Activated naive CD4-positive, alpha-beta T cell treated with anti-CD3 and anti-CD28 coated beads for 36 hours (primary cell): ENCODE measurements at regions not wholly inside any gene's neighbourhood (a gene's known extent, or its start where the extent isn't known, plus 50 kb on each side); places are given as distances from the start of the nearest gene placed in this dataset.

Experiments used
- CTCF ChIA-PET: fragments of 350-600 bp; sonication (Branson Sonifier 250); formaldehyde crosslinking; loops from one replicate; lab custom pipeline; 2021; ENCODE audit warnings: antibody characterized with exemption; lab: Charles Lee
- DNase-seq: peaks from one replicate; pipeline ENCODE4 v3.0.0-alpha.2; 2020
- H3K27ac Mint-ChIP-seq: one replicate; pipeline ENCODE4 v1.8.0; 2021; ENCODE audit warnings: mild to moderate bottlenecking, mixed read lengths
- H3K27me3 Mint-ChIP-seq: one replicate; pipeline ENCODE4 v1.8.0; 2021; ENCODE audit warnings: low read depth, mixed read lengths
- H3K36me3 Mint-ChIP-seq: one replicate; pipeline ENCODE4 v1.8.0; 2021; ENCODE audit warnings: low read depth, mixed read lengths
- H3K4me1 Mint-ChIP-seq: one replicate; pipeline ENCODE4 v1.8.0; 2021; ENCODE audit warnings: low read depth, mixed read lengths
- H3K4me3 Mint-ChIP-seq: one replicate; pipeline ENCODE4 v1.8.0; 2021; ENCODE audit warnings: mild to moderate bottlenecking, moderate library complexity, mixed read lengths
- H3K9me3 Mint-ChIP-seq: one replicate; pipeline ENCODE4 v1.8.0; 2021; ENCODE audit warnings: mixed read lengths
- intact Hi-C: fragments of 100-400 bp; cut with micrococcal nuclease; formaldehyde crosslinking; loops from one replicate; pipeline ENCODE4 v1.15.1; 2023

DNA sequence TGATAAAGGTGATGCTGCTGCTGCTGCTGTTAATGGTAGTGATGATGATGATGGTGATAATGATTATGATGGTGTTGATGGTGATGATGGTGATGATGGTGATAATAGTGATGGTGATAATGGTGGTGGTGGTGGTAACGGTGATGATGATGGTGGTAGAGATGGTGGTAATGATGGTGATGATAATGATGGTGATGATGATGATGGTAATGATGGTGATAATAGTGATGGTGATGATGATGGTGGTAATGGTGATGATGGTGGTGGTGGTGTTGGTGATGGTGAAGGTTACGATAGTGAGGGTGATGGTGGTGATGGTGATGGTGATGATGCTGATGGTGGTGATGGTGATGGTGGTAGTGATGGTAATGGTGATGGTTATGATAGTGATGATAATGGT is 132.3 kb downstream of the TFAP2C start:
- no peaks in the 10 kb centered on the region for H3K4me1 Mint-ChIP-seq
- H3K27ac Mint-ChIP-seq: no peak overlapping the region
- CTCF ChIA-PET: no interaction called here
- H3K4me3 Mint-ChIP-seq: no peak overlapping the region
- H3K9me3 Mint-ChIP-seq: no peaks in the 10 kb centered on the region
- DNase-seq: no peak
- H3K27me3 Mint-ChIP-seq: peaks cover 6% of the 10 kb centered on the region
- no peaks in the 10 kb centered on the region for H3K36me3 Mint-ChIP-seq
- intact Hi-C loops: no loop called here

DNA sequence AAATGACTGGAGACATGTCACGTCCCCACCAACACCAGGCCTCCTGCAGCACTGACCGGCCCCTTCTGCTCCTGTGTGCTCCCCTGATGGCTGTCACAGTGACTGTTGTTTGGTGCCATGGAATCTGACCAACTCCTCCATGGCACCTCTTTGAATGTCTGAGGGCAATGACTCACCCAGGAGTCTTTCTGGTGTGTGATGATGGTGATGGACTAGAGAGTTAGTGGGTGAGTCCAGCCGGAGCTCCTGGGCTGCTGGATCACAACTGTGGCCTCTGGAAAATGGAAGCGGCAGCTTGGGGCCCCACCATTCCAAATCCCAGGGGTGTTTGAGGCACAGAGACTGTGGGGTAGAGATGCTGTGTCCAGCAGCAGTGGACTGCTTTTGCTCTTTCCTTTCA is 133.3 kb downstream of the TFAP2C start:
- Mint-ChIP-seq H3K36me3 (no peaks in the 10 kb centered on the region), H3K4me1 (no peaks in the 10 kb centered on the region), H3K4me3 (no peak overlapping the region), H3K27me3 (peaks cover 7% of the 10 kb centered on the region), H3K27ac (no peak overlapping the region), H3K9me3 (no peaks in the 10 kb centered on the region)
- DNase-seq: no peak
- intact Hi-C loops: no loop called here
- CTCF ChIA-PET: no interaction called here

DNA sequence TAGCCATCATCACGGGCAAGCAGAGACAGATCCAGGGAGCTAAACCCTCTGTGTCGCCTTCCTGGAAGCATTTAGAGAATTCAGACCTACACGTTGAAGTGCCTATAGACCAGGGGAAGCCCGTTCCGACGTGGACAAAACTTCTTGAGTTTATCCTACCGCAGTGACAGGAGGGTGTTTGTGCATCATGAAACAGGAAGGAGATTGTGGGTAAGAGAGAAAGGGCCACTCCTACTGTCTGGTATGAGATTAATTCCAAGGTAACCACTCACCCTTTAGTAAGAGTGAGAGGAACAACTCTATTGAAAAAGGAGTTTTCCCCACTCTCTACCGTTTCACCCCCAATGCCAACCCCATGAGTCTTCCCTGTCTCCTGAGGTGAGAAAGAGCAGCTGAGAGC is 133.7 kb downstream of the TFAP2C start:
- no peaks in the 10 kb centered on the region for H3K4me1 Mint-ChIP-seq
- H3K4me3 Mint-ChIP-seq: no peak overlapping the region
- H3K9me3 Mint-ChIP-seq: no peaks in the 10 kb centered on the region
- no peak overlapping the region for H3K27ac Mint-ChIP-seq
- no peak for DNase-seq
- intact Hi-C loops: no loop called here
- no peaks in the 10 kb centered on the region for H3K36me3 Mint-ChIP-seq
- CTCF ChIA-PET: no interaction called here
- peaks cover 5% of the 10 kb centered on the region for H3K27me3 Mint-ChIP-seq

- intact Hi-C loops: no loop called here
- no peaks in the 10 kb centered on the region for H3K36me3 Mint-ChIP-seq
- no peak overlapping the region for H3K4me3 Mint-ChIP-seq
- no peak overlapping the region for H3K27ac Mint-ChIP-seq
- H3K27me3 Mint-ChIP-seq: peaks cover 5% of the 10 kb centered on the region
- H3K4me1 Mint-ChIP-seq: no peaks in the 10 kb centered on the region
- no peaks in the 10 kb centered on the region for H3K9me3 Mint-ChIP-seq
- CTCF ChIA-PET: interaction anchor here (0.7 kb wide), 1 partner anchor 568 kb away, joined by 4 read pairs; no protein-coding TSS in a partner anchor
- DNase-seq: no peak
Measured at GRCh38 chr20:56764671-56765070, 135.6 kb downstream of the TFAP2C start.

- DNase-seq: no peak
- CTCF ChIA-PET: interaction anchor here (0.7 kb wide), 1 partner anchor 568 kb away, joined by 4 read pairs; no protein-coding TSS in a partner anchor
- Mint-ChIP-seq H3K4me3 (no peak overlapping the region), H3K27ac (no peak overlapping the region), H3K36me3 (no peaks in the 10 kb centered on the region), H3K4me1 (no peaks in the 10 kb centered on the region), H3K9me3 (no peaks in the 10 kb centered on the region), H3K27me3 (peaks cover 5% of the 10 kb centered on the region)
- intact Hi-C loops: no loop called here
Measured at GRCh38 chr20:56765172-56766073, 136.3 kb downstream of the TFAP2C start.

- CTCF ChIA-PET: interaction anchor here (0.6 kb wide), 1 partner anchor 54 kb away, joined by 3 read pairs; no protein-coding TSS in a partner anchor
- intact Hi-C loops: no loop called here
- Mint-ChIP-seq H3K36me3 (no peaks in the 10 kb centered on the region), H3K9me3 (no peaks in the 10 kb centered on the region), H3K27ac (no peak overlapping the region), H3K4me3 (no peak overlapping the region), H3K4me1 (no peaks in the 10 kb centered on the region), H3K27me3 (peaks cover 5% of the 10 kb centered on the region)
- DNase-seq: no peak
Measured at GRCh38 chr20:56766528-56766927, 137.4 kb downstream of the TFAP2C start.

DNA sequence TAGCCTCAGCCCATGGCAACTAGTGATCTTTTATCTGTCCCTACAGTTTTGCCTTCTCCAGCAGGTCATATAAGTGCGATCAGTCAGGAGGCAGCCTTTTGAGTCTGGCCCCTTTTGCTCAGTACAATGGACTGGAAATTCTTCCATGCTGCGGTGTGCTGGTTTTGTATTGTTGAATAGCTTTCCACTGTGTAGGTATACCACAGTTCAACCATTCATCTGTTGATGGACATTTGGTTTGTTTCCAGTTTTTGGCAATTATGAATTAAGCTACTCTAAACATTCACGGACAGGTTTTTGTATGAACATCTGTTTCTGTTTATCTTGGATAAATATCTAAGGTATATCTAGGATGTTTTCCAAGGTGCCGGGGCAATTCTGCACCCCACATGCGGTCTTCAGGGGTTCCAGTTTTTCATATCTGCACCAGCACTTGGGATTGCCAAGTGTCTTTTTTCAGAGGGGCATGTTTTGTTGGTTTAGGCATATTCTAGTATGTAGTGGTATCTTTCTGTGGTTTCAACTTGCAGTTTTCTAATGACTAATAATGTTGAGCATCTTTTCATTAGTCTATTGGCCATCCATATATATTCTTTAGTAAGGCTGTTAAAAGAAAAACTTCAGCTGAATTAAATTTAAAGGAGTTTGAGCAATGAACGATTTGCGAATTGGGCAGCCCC is 141.0 kb downstream of the TFAP2C start:
- peaks cover 5% of the 10 kb centered on the region for H3K27me3 Mint-ChIP-seq
- DNase-seq: no peak
- intact Hi-C loops: no loop called here
- no peaks in the 10 kb centered on the region for H3K36me3 Mint-ChIP-seq
- H3K4me3 Mint-ChIP-seq: no peak overlapping the region
- CTCF ChIA-PET: no interaction called here
- H3K4me1 Mint-ChIP-seq: no peaks in the 10 kb centered on the region
- H3K27ac Mint-ChIP-seq: no peak overlapping the region
- peaks cover 1% of the 10 kb centered on the region for H3K9me3 Mint-ChIP-seq

- no peak overlapping the region for H3K27ac Mint-ChIP-seq
- CTCF ChIA-PET: interaction anchor here (0.6 kb wide), 1 partner anchor 28 kb away, joined by 3 read pairs; no protein-coding TSS in a partner anchor
- intact Hi-C loops: no loop called here
- H3K4me3 Mint-ChIP-seq: no peak overlapping the region
- DNase-seq: no peak
- H3K36me3 Mint-ChIP-seq: no peaks in the 10 kb centered on the region
- peaks cover 2% of the 10 kb centered on the region for H3K4me1 Mint-ChIP-seq
- peaks cover 3% of the 10 kb centered on the region for H3K27me3 Mint-ChIP-seq
- H3K9me3 Mint-ChIP-seq: peaks cover 1% of the 10 kb centered on the region
Measured at GRCh38 chr20:56773749-56774148, 144.6 kb downstream of the TFAP2C start.

GRCh38 chr20:56774873-56775272 is 145.8 kb downstream of the TFAP2C start:
- Mint-ChIP-seq H3K36me3 (no peaks in the 10 kb centered on the region), H3K4me3 (no peak overlapping the region), H3K27ac (no peak overlapping the region), H3K27me3 (peaks cover 10% of the 10 kb centered on the region), H3K4me1 (peaks cover 11% of the 10 kb centered on the region), H3K9me3 (peaks cover 1% of the 10 kb centered on the region)
- intact Hi-C loops: no loop called here
- CTCF ChIA-PET: no interaction called here
- DNase-seq: no peak

- Mint-ChIP-seq H3K4me1 (peaks cover 11% of the 10 kb centered on the region), H3K9me3 (peaks cover 1% of the 10 kb centered on the region), H3K4me3 (no peak overlapping the region), H3K27me3 (peaks cover 18% of the 10 kb centered on the region), H3K36me3 (no peaks in the 10 kb centered on the region), H3K27ac (no peak overlapping the region)
- DNase-seq: no peak
- intact Hi-C loops: no loop called here
- CTCF ChIA-PET: no interaction called here
Measured at GRCh38 chr20:56776345-56776744, 147.2 kb downstream of the TFAP2C start.

DNA sequence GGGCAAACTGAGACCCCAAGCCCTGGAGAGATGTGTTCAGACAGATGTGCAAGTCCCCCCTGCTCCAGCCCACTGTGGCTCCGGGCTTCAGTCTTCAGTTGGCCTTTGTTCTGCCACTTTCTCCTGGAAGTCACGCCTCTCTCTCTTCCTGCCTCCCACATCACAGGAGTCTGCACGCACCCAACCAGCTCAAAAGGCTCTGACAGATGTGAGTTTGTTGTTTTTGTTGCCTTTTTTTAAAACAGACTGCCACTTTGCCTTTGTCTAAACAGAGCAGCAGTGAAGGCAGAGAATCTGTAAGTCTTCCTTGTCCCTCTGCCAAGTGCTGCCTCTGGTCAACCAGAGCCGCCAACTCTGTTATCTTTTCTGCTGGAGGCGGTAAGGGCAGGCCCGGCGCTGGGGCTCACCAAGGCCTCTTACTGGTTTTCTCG is 149.7 kb downstream of the TFAP2C start:
- intact Hi-C loops: no loop called here
- DNase-seq: peak; percentile 31
- Mint-ChIP-seq H3K4me1 (peaks cover 11% of the 10 kb centered on the region), H3K36me3 (no peaks in the 10 kb centered on the region), H3K27me3 (peaks cover 20% of the 10 kb centered on the region), H3K4me3 (peak overlapping the region; percentile 10), H3K27ac (no peak overlapping the region), H3K9me3 (peaks cover 1% of the 10 kb centered on the region)
- CTCF ChIA-PET: no interaction called here

GRCh38 chr20:56779452-56780143 is 150.5 kb downstream of the TFAP2C start:
- Mint-ChIP-seq H3K27me3 (peaks cover 20% of the 10 kb centered on the region), H3K27ac (no peak overlapping the region), H3K4me1 (peaks cover 11% of the 10 kb centered on the region), H3K4me3 (no peak overlapping the region), H3K9me3 (peaks cover 1% of the 10 kb centered on the region), H3K36me3 (no peaks in the 10 kb centered on the region)
- intact Hi-C loops: no loop called here
- CTCF ChIA-PET: no interaction called here
- DNase-seq: peak; percentile 4
